Epithelial cell of proximal tubule (primary cell): ENCODE measurements at regions not wholly inside any gene's neighbourhood (a gene's known extent, or its start where the extent isn't known, plus 50 kb on each side); places are given as distances from the start of the nearest gene placed in this dataset.
A peak's percentile ranks its signal among the peaks of the same experiment; 100 is the strongest.

Experiments used
- DNase-seq: peaks from one replicate; pipeline ENCODE4 v3.0.0-alpha.2; 2011; ENCODE audit warnings: low read depth
- H3K4me3 ChIP-seq: 2 replicates; pipeline ENCODE4 v1.5.1; 2011; ENCODE audit warnings: low read depth, mild to moderate bottlenecking, low read length
- TF ChIP-seq, protein P1 (sequence below): conservative IDR thresholded peaks from 2 replicates; pipeline ENCODE4 v1.5.1; 2012; ENCODE audit warnings: low read depth, mild to moderate bottlenecking, low read length

DNA sequence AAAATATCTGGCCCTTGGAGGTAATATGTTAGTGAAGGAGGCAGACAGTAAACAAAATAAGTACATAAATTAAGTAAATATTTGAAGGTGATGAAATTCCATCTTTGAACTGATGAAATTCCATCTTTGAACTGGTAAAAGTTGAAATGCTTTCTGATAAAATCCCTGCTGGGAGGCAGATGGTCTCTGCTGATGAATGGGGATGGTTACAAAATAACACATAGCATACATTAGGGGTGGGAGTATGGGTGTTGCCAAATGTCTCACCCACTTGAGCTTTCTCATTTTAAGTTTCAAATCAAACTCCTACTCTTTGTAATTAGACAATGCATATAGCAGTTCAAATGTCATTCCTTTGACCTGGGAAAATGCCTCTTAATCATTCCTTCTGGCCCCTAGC lies 77.5 kb upstream of the SORCS3 start:
- H3K4me3 ChIP-seq, result no peak overlapping the region
- TF ChIP-seq, protein P1, sequence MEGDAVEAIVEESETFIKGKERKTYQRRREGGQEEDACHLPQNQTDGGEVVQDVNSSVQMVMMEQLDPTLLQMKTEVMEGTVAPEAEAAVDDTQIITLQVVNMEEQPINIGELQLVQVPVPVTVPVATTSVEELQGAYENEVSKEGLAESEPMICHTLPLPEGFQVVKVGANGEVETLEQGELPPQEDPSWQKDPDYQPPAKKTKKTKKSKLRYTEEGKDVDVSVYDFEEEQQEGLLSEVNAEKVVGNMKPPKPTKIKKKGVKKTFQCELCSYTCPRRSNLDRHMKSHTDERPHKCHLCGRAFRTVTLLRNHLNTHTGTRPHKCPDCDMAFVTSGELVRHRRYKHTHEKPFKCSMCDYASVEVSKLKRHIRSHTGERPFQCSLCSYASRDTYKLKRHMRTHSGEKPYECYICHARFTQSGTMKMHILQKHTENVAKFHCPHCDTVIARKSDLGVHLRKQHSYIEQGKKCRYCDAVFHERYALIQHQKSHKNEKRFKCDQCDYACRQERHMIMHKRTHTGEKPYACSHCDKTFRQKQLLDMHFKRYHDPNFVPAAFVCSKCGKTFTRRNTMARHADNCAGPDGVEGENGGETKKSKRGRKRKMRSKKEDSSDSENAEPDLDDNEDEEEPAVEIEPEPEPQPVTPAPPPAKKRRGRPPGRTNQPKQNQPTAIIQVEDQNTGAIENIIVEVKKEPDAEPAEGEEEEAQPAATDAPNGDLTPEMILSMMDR, result no peak
- DNase-seq, result no peak

DNA sequence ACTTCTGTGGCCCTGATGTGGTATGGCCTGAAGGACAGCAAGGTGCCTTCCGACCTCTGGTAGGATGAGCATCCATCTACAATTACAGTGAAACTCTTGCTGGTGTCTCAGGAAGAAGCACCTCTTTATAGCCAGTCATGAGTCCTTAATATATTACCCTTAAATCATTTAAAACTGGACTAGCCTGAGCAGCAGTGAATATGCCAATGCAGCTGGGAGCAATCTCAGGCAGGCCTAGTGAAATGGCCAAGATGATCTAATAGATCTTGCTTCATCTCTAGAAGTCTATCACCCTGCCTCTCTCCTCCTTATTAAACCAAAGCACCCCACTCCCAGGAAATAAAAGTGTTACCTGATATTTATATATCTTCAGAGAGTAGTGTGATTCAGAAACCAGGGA lies 66.7 kb upstream of the SORCS3 start:
- H3K4me3 ChIP-seq, result no peak overlapping the region
- TF ChIP-seq, protein P1, result no peak
- no peak for DNase-seq

DNA sequence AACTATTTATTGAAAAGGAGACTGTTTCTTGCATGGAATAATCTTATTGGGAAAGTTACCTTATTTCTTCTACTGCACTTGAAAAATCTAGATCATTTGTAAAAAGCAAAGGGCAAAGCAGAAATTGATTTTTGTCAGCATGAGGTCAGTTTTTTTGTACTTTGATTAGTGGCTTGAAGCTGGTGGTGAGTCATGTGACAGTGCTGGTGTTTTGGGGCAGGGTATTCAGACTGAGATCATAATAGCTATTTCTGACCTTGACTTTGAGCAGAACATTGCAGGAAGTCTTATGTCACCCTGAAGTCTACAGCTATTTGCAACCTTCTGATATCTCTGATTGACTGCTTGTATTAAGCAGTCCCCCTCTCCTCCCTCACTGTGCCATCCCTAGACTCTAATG lies 66.3 kb upstream of the SORCS3 start:
- DNase-seq, result no peak
- no peak overlapping the region for H3K4me3 ChIP-seq
- TF ChIP-seq, protein P1, result no peak

DNA sequence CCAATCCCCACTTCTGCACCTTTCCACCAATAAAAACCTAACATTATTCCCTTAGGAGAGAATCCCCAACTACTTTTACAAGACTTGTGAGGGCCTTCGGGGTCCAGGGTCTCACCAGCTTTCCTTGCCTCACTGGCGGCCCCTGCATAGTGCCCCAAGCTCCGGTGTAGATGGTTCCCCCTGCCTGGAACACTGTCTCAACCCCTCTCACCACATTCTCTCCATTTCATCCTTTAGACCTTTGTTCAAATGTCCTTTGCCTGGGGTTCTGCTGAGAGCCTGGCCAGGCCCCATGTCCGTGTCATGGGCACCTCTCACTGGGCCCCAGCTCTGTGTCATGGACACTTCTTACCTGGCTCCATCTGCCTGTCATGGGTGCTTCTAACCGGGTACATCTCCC lies 64.5 kb upstream of the SORCS3 start:
- TF ChIP-seq, protein P1, result no peak
- DNase-seq, result no peak
- H3K4me3 ChIP-seq, result no peak overlapping the region

DNA sequence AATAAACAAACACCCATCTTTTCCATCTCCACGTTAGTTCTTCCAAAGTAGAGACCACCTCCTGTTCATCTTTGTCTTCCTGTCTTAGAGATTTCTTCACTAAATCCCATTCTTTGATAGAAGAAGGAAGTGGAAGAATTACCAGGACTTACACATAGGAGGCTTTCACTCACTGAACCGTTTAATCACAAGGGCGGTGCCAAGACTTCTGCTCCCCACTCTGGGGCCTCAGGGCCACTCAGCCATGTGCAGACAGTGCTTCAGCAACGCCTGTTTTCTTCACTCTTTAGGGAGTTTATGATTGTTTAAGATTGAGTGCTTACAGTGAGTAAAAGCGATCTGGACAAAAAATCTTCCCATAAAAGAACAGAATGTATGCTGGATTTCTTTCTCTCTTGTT lies 63.9 kb upstream of the SORCS3 start:
- DNase-seq, result no peak
- TF ChIP-seq, protein P1, result peak; percentile 3
- no peak overlapping the region for H3K4me3 ChIP-seq

DNA sequence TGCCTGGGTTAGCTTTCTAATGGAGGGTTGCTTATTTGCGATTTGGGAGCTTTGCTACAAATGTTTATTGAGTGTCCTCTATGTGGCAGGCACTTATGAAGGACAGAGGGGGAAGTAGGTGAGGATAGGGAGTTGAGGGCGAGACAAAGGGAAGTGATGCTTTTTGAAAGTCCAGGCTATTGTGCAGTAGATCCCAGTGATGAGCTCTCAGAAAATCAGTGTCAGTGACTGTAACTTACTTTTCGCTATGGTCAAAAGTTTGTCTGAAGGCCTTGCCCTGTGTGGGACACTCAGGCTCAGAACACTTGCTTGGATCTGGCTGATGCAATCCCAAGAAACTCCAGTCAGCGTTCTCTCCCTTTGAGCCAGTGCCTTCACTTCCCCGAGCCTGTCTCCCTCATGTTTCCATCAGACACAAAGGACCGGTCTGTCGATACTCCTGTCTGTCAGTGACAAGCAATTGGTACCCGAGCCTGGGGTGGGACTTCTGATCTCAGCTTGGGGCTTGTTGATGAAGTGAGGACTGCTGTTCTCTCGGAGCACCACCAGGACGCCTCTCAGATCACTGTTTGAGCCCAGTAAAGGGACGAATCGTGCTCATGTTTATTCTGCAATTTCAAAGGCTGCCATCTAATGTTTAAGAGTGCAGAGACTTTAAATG lies 63.1 kb upstream of the SORCS3 start:
- H3K4me3 ChIP-seq, result no peak overlapping the region
- TF ChIP-seq, protein P1, result no peak
- no peak for DNase-seq

DNA sequence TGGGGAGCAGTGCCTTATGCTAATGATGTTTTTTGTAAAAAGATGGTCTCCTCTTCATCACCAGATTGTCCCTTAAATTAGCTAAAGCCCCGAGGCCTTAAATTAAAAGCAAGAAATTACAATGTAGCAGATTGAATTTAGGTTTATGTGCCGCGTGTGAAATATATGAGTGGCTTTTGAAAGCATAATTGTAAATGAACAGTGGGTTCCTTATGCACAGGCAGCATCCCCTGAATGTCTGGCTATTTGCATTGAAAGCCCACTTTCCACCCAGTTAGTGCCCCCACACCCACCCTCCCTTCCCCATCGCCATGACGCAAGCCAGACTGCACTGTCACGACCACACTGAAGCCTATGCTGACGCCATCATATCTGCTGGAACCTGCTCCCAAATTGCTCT lies 62.4 kb upstream of the SORCS3 start:
- no peak for DNase-seq
- no peak overlapping the region for H3K4me3 ChIP-seq
- TF ChIP-seq, protein P1, result no peak
